Adrenal gland (tissue), 5 donors: ENCODE measurements at regions not wholly inside any gene's neighbourhood (a gene's known extent, or its start where the extent isn't known, plus 50 kb on each side); places are given as distances from the start of the nearest gene placed in this dataset.
"Not testable (repeated sequence)": the region's sequence is repeated elsewhere in the genome, so short reads cannot be mapped to it uniquely, and the experiment has no call there.

Experiments
- CTCF ChIP-seq, 6 experiments: fragments of 450-650 bp in 4 of 6; fragments of 200-600 bp in 2 of 6; sonication (generic) in 1 of 6; IDR thresholded peaks; 1 replicate in 5 of 6; 2 replicates in 1 of 6; pipeline versions ENCODE4 v1.5.1 to v1.8.0; 2016 to 2021; ENCODE audit warnings: antibody characterized with exemption in 6 of 6, mild to moderate bottlenecking in 2 of 6, moderate library complexity in 1 of 6
- POLR2A ChIP-seq, 2 donors: fragments of 450-650 bp; IDR thresholded peaks; one replicate each; pipeline ENCODE4 v1.6.1; 2017; ENCODE audit warnings: antibody characterized with exemption in 2 of 2, mild to moderate bottlenecking in 2 of 2, moderate library complexity in 1 of 2
- donor health status: DM: no; HTN: no; CAD: no.

- TF ChIP-seq POLR2A, CTCF (IDR thresholded peaks at IDR 0.05): not testable (repeated sequence)
These were observed 116.9 kb downstream of the SRGAP2 start for GRCh38 chr1:206320227-206320626.
